Activated CD8-positive, alpha-beta T cell treated with anti-CD3 and anti-CD28 coated beads, Interleukin-2, amount 10 ng/mL, durations not matched to agents 7 days and 5 days (primary cell): ENCODE measurements at regions not wholly inside any gene's neighbourhood (a gene's known extent, or its start where the extent isn't known, plus 50 kb on each side); places are given as distances from the start of the nearest gene placed in this dataset.

Experiments
- ATAC-seq: fragments of 150-1000 bp; cut with Tn5 transposase; one replicate; pipeline ENCODE4 v1.10.0; 2021; ENCODE audit warnings: moderate library complexity
- CTCF ChIA-PET: fragments of 350-600 bp; sonication (Branson Sonifier 250); formaldehyde crosslinking; loops from one replicate; lab custom pipeline; 2021; ENCODE audit warnings: antibody characterized with exemption; lab: Charles Lee
- POLR2A ChIA-PET: fragments of 350-600 bp; sonication (Branson Sonifier 250); formaldehyde crosslinking; loops from one replicate; lab custom pipeline; 2021; ENCODE audit warnings: antibody characterized with exemption; lab: Charles Lee
- DNase-seq: peaks from one replicate; pipeline ENCODE4 v3.0.0-alpha.2; 2020
- H3K27ac Mint-ChIP-seq: one replicate; pipeline ENCODE4 v1.8.0; 2021; ENCODE audit warnings: mild to moderate bottlenecking, mixed read lengths
- H3K27me3 Mint-ChIP-seq: one replicate; pipeline ENCODE4 v1.8.0; 2021; ENCODE audit warnings: low read depth, mixed read lengths
- H3K36me3 Mint-ChIP-seq: one replicate; pipeline ENCODE4 v1.8.0; 2021; ENCODE audit warnings: low read depth, mixed read lengths
- H3K4me1 Mint-ChIP-seq: one replicate; pipeline ENCODE4 v1.8.0; 2021; ENCODE audit warnings: low read depth, mixed read lengths
- H3K4me3 Mint-ChIP-seq: one replicate; pipeline ENCODE4 v1.8.0; 2021; ENCODE audit warnings: mild to moderate bottlenecking, mixed read lengths
- H3K9me3 Mint-ChIP-seq: one replicate; pipeline ENCODE4 v1.8.0; 2022; ENCODE audit warnings: mixed read lengths; ENCODE audit not compliant: insufficient read depth

DNA sequence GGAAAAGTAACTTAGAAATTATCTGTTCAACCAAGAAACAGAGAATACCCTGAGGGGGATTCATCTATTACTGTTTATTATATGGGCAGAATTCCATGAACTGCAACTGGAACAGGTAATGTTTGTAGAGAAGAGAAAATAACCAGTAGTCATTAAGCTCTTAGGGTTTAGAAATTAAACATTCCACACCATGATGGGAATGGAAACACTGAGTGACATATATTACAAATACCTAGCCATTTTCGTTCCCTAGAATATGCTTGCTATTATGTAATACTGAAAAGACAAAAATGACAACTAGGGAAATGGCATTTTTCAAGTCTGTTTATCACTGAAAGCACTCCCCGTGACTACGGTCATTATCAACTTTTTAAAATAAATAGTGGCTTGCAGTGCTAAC lies 1007.4 kb downstream of the GATA3 start:
- H3K27ac Mint-ChIP-seq = no peak overlapping the region
- H3K4me3 Mint-ChIP-seq = no peak overlapping the region
- ChIA-PET CTCF (interaction anchor here (0.6 kb wide), 1 partner anchor 1971 kb away, joined by 3 read pairs; no protein-coding TSS in a partner anchor), POLR2A (no interaction called here)
- no peaks in the 10 kb centered on the region for H3K36me3 Mint-ChIP-seq
- H3K27me3 Mint-ChIP-seq = no peaks in the 10 kb centered on the region
- H3K4me1 Mint-ChIP-seq = peaks cover 14% of the 10 kb centered on the region
- DNase-seq = no peak
- ATAC-seq = no peak
- H3K9me3 Mint-ChIP-seq = peaks cover 7% of the 10 kb centered on the region

DNA sequence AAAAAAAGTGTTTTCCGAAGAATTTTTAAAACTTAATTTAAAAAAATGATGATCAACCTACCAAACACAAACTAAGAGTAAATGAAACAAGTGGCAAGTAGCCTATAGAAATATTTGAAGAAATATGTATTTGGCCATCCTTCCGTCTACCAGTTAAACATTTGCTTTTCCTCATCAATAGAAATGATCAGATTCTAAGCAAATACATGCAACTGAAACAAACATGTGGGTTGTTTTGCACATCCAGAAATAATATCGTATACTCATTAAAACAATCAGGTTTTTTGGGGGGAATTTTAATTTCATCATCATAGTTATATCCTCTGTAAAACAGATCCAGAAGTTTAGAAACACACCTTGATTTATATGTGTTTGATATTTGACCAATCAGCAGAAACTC lies 1011.7 kb downstream of the GATA3 start:
- Mint-ChIP-seq H3K9me3 (peaks cover 5% of the 10 kb centered on the region), H3K27ac (no peak overlapping the region), H3K4me1 (peaks cover 4% of the 10 kb centered on the region), H3K4me3 (no peak overlapping the region), H3K36me3 (no peaks in the 10 kb centered on the region), H3K27me3 (no peaks in the 10 kb centered on the region)
- ATAC-seq (no peak), DNase-seq (no peak)
- ChIA-PET POLR2A (no interaction called here), CTCF (no interaction called here)

DNA sequence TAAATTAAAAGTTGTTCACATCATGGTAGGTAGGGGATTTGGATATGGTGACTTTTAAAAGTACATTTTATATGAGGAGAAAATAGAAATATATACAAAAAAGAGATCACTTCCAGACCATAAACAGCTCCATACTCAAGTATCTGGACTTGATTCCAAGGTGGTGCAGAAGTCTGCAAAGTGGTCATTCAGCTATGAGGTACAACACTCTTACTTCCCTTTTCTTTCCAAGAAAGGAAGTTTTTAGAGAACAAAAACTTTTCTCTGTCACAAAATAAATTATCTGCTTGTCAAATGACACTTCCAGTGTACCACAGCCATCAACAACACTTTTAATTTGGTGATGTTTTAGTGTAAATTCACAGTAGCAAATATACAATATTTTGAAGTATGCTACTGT lies 1013.5 kb downstream of the GATA3 start:
- POLR2A ChIA-PET = interaction anchor here (0.6 kb wide), 1 partner anchor 1014 kb away, joined by 3 read pairs; the partner anchor contains the start of gene GATA3
- H3K4me1 Mint-ChIP-seq = no peaks in the 10 kb centered on the region
- CTCF ChIA-PET = no interaction called here
- DNase-seq (no peak), ATAC-seq (no peak)
- H3K36me3 Mint-ChIP-seq = no peaks in the 10 kb centered on the region
- H3K9me3 Mint-ChIP-seq = peaks cover 5% of the 10 kb centered on the region
- H3K4me3 Mint-ChIP-seq = no peak overlapping the region
- H3K27ac Mint-ChIP-seq = no peak overlapping the region
- no peaks in the 10 kb centered on the region for H3K27me3 Mint-ChIP-seq

DNA sequence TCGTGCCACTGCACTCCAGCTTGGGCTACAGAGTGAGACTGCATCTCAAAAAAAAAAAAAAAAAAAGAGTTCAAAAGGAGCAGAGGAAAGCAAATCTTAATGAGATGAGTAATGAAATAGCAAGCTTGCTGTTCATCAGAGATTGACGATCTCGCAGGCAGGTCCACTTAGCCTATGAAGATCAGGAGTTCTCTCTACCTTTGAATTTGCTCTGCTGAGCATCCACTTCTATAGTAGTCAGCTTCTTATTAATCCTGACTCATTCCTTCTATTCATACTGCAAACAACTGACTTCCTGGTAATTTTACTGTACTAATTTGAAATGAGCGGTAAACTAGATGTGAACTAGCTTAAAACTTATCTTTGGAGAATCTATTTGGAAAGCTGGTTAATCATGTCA lies 1014.6 kb downstream of the GATA3 start:
- Mint-ChIP-seq H3K4me3 (no peak overlapping the region), H3K4me1 (no peaks in the 10 kb centered on the region), H3K27ac (no peak overlapping the region), H3K9me3 (peaks cover 5% of the 10 kb centered on the region), H3K36me3 (no peaks in the 10 kb centered on the region), H3K27me3 (no peaks in the 10 kb centered on the region)
- ChIA-PET POLR2A (no interaction called here), CTCF (no interaction called here)
- DNase-seq (no peak), ATAC-seq (no peak)

DNA sequence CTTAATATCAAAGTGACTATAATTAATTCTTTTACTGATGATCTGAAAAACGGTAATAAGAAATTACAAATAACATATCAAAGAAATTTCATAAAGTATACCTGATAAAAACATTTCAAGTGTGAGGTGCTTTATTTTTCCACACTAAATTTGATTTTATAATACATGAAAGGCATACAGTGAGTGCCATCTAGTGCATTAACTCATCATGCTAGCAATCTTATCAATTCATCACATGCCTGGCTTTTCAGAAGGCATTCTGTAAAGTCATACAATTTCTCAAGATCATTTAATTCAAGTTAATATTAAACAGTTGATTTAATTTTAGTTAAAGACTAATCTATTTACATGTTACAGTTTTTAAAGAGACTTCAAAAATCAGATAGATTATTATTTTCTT lies 1020.9 kb downstream of the GATA3 start:
- Mint-ChIP-seq H3K36me3 (no peaks in the 10 kb centered on the region), H3K27me3 (no peaks in the 10 kb centered on the region), H3K9me3 (no peaks in the 10 kb centered on the region), H3K27ac (no peak overlapping the region), H3K4me3 (no peak overlapping the region), H3K4me1 (no peaks in the 10 kb centered on the region)
- CTCF ChIA-PET = no interaction called here
- ATAC-seq (no peak), DNase-seq (no peak)
- POLR2A ChIA-PET = no interaction called here

DNA sequence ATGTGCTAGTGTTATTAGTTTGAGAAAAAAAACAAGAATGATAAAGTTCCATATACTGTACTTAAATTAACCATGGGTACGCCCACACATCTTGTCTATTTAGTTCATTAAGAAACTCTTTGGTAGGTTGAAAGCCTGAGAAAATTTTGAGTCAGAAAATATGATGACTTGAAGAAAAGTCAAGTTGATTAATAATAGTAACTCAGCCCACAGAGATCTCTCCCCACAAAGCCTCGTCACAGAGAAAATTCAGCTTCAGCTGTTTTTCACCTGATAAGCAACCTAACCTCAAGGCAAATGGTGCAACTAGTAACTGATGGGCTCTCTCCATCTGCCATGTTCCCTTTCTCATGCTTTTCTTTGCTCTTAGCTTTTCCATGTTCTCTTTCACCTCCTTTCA lies 1021.6 kb downstream of the GATA3 start:
- POLR2A ChIA-PET = interaction anchor here (0.6 kb wide), 1 partner anchor 72 kb away, joined by 3 read pairs; no protein-coding TSS in a partner anchor
- Mint-ChIP-seq H3K27ac (no peak overlapping the region), H3K36me3 (no peaks in the 10 kb centered on the region), H3K27me3 (no peaks in the 10 kb centered on the region), H3K4me3 (no peak overlapping the region), H3K4me1 (no peaks in the 10 kb centered on the region), H3K9me3 (no peaks in the 10 kb centered on the region)
- ATAC-seq (no peak), DNase-seq (no peak)
- CTCF ChIA-PET = no interaction called here

DNA sequence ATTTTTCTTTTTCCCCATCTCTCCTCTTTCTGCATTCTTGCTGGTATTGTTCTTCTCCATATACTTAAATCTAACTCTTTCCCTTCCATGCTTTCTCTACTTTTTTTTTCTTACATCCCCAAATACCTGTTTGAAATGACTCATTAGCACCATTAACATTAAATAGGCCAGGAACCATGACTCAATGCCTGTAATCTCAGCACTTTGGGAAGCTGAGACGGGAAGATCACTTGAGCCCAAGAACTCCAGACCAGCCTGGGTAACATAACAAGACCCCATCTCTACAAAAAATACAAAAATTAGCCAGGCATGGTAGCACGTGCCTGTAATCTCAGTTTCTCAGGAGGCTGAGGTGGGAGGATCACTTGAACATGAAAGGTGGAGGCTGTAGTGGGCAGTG lies 1026.8 kb downstream of the GATA3 start:
- DNase-seq = no peak
- no peak overlapping the region for H3K27ac Mint-ChIP-seq
- H3K4me1 Mint-ChIP-seq = peaks cover 12% of the 10 kb centered on the region
- H3K27me3 Mint-ChIP-seq = no peaks in the 10 kb centered on the region
- H3K36me3 Mint-ChIP-seq = no peaks in the 10 kb centered on the region
- H3K9me3 Mint-ChIP-seq = peaks cover 4% of the 10 kb centered on the region
- ChIA-PET CTCF (no interaction called here), POLR2A (no interaction called here)
- ATAC-seq = no peak
- H3K4me3 Mint-ChIP-seq = no peak overlapping the region

DNA sequence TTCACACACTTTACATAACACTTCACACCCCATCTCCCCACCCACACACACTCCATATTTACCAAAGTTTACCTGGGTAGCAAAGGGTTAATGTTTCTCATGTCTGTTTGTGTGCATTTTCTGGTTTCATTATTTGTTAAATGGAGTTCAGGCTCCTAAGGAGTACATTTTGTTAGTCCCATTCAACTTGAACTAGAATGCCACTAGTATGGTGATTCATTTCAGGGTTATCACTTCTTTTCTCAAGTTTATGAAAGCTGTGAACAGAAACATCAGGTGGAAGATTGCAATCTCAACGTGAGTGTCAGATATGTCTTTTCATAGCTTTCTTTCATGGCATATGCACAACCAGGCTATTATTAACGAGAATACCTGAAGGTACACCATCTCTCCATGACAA lies 1027.5 kb downstream of the GATA3 start:
- ChIA-PET CTCF (interaction anchor here (1.6 kb wide), 1 partner anchor 14 kb away, joined by 7 read pairs; no protein-coding TSS in a partner anchor), POLR2A (no interaction called here)
- Mint-ChIP-seq H3K9me3 (peaks cover 4% of the 10 kb centered on the region), H3K4me1 (peaks cover 12% of the 10 kb centered on the region), H3K4me3 (no peak overlapping the region), H3K27ac (no peak overlapping the region), H3K27me3 (no peaks in the 10 kb centered on the region), H3K36me3 (no peaks in the 10 kb centered on the region)
- ATAC-seq (no peak), DNase-seq (no peak)

DNA sequence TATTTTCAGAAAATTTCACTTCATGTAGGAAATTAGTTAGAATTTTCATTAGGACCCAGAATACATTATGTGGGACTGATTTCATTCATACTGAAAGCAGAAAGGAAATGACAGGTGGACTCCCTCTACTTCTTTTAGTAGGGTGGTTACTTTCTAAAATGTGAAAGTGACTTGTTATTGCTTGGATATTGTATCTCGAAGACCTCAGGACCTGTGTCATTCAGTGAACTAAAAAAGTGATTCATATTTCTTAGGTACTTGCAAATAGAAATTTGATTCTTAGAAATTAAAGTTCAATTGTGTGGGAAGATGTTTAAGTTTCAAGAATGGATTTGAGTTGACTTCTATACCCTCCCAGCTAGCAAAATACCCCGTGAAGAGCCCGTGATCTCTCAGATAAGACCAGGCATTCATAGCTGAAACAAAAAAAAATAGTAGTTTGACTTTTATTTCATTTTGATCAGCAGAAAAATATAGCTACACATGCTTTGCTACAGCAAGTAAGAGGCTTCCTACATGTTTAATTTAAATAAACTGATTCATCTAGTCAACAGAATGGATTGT lies 1037.1 kb downstream of the GATA3 start:
- CTCF ChIA-PET = no interaction called here

DNA sequence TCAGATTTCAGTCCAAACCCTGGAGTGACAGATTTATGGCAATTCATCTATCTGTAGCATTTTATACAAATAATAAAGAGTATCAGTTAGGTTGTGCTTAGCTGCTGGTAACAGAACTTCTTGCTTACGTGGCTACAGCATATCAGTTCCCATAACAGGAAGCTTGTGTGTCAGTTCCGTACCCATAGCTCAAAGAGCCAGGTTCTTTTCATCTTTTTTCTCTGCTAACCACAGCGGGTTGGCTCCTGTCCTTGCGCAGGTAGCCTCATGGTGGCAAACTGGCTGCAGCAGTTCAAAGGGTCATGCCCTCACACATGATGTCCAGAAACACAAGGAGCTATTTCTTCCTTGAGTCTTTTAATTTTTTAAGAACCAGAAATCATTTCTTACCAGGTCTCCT lies 1041.8 kb downstream of the GATA3 start:
- CTCF ChIA-PET = interaction anchor here (1.0 to 2.3 kb wide), 4 partner anchors 13 to 112 kb away, joined by 3 to 7 read pairs (median 5); no protein-coding TSS in a partner anchor
- Mint-ChIP-seq H3K27me3 (no peaks in the 10 kb centered on the region), H3K9me3 (peaks cover 7% of the 10 kb centered on the region), H3K36me3 (peaks cover 11% of the 10 kb centered on the region), H3K4me1 (peaks cover 30% of the 10 kb centered on the region), H3K27ac (peak overlapping the region; percentile 46), H3K4me3 (no peak overlapping the region)
- peak; percentile 77 for ATAC-seq
- DNase-seq = peak; percentile 51
- POLR2A ChIA-PET = no interaction called here

More for the DNA sequence above, 1037.1 kb downstream of the GATA3 start:
- H3K27ac Mint-ChIP-seq = peak overlapping the region; percentile 79
- peak overlapping the region; percentile 50 for H3K4me3 Mint-ChIP-seq
- H3K9me3 Mint-ChIP-seq = peaks cover 6% of the 10 kb centered on the region
- no peaks in the 10 kb centered on the region for H3K27me3 Mint-ChIP-seq
- peaks cover 20% of the 10 kb centered on the region for H3K4me1 Mint-ChIP-seq
- POLR2A ChIA-PET = no interaction called here
- no peak for DNase-seq
- no peak for ATAC-seq
- peaks cover 11% of the 10 kb centered on the region for H3K36me3 Mint-ChIP-seq

DNA sequence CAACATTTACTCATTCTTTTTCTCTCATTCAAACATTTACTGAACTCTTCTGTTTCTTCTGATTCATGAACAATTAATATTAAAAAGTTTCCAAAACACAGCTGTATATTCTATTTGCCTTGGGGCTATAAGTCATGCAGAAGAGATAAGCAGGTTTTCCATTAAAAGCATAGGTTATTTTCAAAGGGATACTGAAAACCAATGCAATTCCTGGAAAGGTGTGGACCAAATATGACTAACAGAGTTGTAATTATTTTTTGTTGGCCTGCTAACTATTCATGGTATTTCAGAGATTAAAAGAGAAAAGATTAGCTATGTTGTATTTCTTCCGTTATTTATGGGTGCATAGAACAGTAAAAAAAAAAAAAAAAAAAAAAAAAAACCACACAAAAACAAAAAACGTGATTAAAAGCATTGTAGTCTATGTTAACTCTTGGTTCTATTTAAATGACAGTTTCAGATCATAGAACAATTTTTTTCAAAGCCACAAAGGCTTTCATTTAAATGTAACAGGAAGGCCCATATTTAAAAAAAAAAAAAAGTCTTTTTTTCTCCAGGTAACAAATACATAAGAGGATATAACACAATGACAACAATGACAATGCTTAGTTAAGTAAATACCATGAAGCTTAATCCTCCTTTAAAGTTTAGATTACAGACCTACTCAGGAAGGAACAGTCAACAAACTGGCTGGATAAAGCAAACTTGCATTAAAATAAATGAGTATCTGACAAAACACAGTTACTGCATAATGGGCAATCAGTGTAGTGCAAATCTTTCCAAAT lies 1042.9 kb downstream of the GATA3 start:
- no peaks in the 10 kb centered on the region for H3K27me3 Mint-ChIP-seq
- peaks cover 7% of the 10 kb centered on the region for H3K9me3 Mint-ChIP-seq
- no peak overlapping the region for H3K4me3 Mint-ChIP-seq
- peaks cover 11% of the 10 kb centered on the region for H3K36me3 Mint-ChIP-seq
- no peak for DNase-seq
- H3K27ac Mint-ChIP-seq = no peak overlapping the region
- ATAC-seq = peak; percentile 48
- ChIA-PET CTCF (interaction anchor here (2.3 kb wide), 1 partner anchor 15 kb away, joined by 7 read pairs; no protein-coding TSS in a partner anchor), POLR2A (no interaction called here)
- peaks cover 26% of the 10 kb centered on the region for H3K4me1 Mint-ChIP-seq

DNA sequence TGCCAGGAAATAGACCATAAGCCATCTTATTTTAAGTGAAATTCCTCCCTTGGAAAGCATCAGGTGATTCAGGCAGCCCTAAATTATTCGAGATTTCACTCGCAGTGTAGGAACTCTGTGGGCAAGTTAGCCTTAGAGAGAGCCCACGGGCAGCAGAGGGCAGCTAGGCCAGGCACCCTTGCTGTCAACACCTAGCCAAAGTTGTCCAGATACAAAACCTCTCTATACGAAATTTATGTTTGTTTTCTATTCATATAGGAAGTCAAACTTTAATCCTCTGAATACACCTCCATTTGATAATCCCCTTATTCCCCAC lies 1043.5 kb downstream of the GATA3 start:
- ChIA-PET CTCF (no interaction called here), POLR2A (no interaction called here)
- Mint-ChIP-seq H3K9me3 (peaks cover 7% of the 10 kb centered on the region), H3K27ac (no peak overlapping the region), H3K36me3 (peaks cover 11% of the 10 kb centered on the region), H3K27me3 (no peaks in the 10 kb centered on the region), H3K4me1 (peaks cover 22% of the 10 kb centered on the region), H3K4me3 (no peak overlapping the region)
- DNase-seq = no peak
- peak; percentile 29 for ATAC-seq
